Prostate gland (tissue), 2 donors: ENCODE measurements at regions not wholly inside any gene's neighbourhood (a gene's known extent, or its start where the extent isn't known, plus 50 kb on each side); places are given as distances from the start of the nearest gene placed in this dataset.
"Not testable (repeated sequence)": the region's sequence is repeated elsewhere in the genome, so short reads cannot be mapped to it uniquely, and the experiment has no call there.

Experiments used
- DNase-seq: peaks from one replicate; pipeline ENCODE4 v3.0.0-alpha.2; 2019; ENCODE audit warnings: low spot score
- H3K27ac ChIP-seq, 2 donors: fragments of 200-600 bp; sonication (generic); 2 replicates each; pipeline ENCODE4 v1.5.1; 2017 to 2019
- H3K27me3 ChIP-seq: fragments of 200-600 bp; sonication (generic); replicated peaks from 2 replicates; pipeline ENCODE4 v1.5.1; 2019; ENCODE audit not compliant: insufficient read depth
- H3K36me3 ChIP-seq, 2 donors: fragments of 200-600 bp; sonication (generic); 1 replicate in 1 of 2; 2 replicates in 1 of 2; pipeline versions ENCODE4 v1.5.1 to v1.8.1; 2017 to 2019
- H3K4me1 ChIP-seq: fragments of 200-600 bp; sonication (generic); replicated peaks from 2 replicates; pipeline ENCODE4 v1.5.1; 2019
- H3K4me3 ChIP-seq, 2 donors: fragments of 200-600 bp; sonication (generic); 2 replicates each; pipeline ENCODE4 v1.5.1; 2017 to 2019
- H3K9me3 ChIP-seq: fragments of 200-600 bp; sonication (generic); 2 replicates; pipeline ENCODE4 v1.5.1; 2017
- POLR2A ChIP-seq: fragments of 450-650 bp; IDR thresholded peaks from one replicate; pipeline ENCODE4 v1.6.1; 2016; ENCODE audit warnings: antibody characterized with exemption, mild to moderate bottlenecking
- POLR2AphosphoS5 ChIP-seq: sonication (generic); formaldehyde crosslinking; IDR thresholded peaks from one replicate; pipeline ENCODE4 v1.6.1; 2017; ENCODE audit warnings: antibody characterized with exemption
- WGBS: methylation state at CpG from one replicate; pipeline ENCODE4 v1.1.5; 2018; 5-methylcytosine and 5-hydroxymethylcytosine counted together
- intact Hi-C: fragments of 100-400 bp; cut with DNase I; formaldehyde crosslinking; loops from one replicate; pipeline ENCODE4 v1.14.2; 2022
- TF ChIP-seq, protein P1 (sequence below), 4 experiments: fragments of 200-600 bp in 2 of 4; fragments of 450-650 bp in 2 of 4; sonication (generic) in 2 of 4; IDR thresholded peaks; 1 replicate in 3 of 4; 2 replicates in 1 of 4; pipeline ENCODE4 v1.5.1; 2016 to 2019; ENCODE audit warnings: antibody characterized with exemption in 4 of 4, mild to moderate bottlenecking in 2 of 4, moderate library complexity in 2 of 4

DNA sequence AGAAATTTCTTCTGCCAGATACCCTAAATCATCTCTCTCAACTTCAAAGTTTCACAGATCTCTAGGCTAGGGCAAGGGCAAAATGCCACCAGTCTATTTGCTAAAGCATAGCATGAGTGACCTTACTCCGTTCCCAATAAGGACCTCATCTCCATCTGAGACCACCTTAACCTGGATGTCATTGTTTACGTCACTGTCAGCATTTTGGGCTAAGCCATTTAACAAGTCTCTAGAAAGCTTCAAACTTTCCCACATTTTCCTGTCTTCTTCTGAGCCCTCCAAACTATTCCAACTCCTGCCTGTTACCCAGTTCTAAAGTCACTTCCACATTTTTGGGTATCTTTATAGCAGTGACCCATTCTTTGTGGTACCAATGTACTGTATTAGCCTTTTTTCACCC is 259.2 kb upstream of the KITLG start:
- WGBS = 88% methylated on average over 2 of the region's 2 CpGs
- H3K27me3 ChIP-seq = no peaks in the 10 kb centered on the region
- H3K36me3 ChIP-seq = no peaks in the 10 kb centered on the region
- H3K27ac ChIP-seq = no peak overlapping the region
- intact Hi-C loops = loop anchor here (10.0 kb wide), 1 partner anchor 255 kb away; the partner anchor contains the start of gene KITLG
- TF ChIP-seq, protein P1, sequence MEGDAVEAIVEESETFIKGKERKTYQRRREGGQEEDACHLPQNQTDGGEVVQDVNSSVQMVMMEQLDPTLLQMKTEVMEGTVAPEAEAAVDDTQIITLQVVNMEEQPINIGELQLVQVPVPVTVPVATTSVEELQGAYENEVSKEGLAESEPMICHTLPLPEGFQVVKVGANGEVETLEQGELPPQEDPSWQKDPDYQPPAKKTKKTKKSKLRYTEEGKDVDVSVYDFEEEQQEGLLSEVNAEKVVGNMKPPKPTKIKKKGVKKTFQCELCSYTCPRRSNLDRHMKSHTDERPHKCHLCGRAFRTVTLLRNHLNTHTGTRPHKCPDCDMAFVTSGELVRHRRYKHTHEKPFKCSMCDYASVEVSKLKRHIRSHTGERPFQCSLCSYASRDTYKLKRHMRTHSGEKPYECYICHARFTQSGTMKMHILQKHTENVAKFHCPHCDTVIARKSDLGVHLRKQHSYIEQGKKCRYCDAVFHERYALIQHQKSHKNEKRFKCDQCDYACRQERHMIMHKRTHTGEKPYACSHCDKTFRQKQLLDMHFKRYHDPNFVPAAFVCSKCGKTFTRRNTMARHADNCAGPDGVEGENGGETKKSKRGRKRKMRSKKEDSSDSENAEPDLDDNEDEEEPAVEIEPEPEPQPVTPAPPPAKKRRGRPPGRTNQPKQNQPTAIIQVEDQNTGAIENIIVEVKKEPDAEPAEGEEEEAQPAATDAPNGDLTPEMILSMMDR (IDR thresholded peaks at IDR 0.05) = no peak
- no peak for TF ChIP-seq POLR2AphosphoS5
- no peak for TF ChIP-seq POLR2A
- no peak for DNase-seq
- H3K9me3 ChIP-seq = no peaks in the 10 kb centered on the region
- H3K4me1 ChIP-seq = no peaks in the 10 kb centered on the region
- H3K4me3 ChIP-seq = no peak overlapping the region

DNA sequence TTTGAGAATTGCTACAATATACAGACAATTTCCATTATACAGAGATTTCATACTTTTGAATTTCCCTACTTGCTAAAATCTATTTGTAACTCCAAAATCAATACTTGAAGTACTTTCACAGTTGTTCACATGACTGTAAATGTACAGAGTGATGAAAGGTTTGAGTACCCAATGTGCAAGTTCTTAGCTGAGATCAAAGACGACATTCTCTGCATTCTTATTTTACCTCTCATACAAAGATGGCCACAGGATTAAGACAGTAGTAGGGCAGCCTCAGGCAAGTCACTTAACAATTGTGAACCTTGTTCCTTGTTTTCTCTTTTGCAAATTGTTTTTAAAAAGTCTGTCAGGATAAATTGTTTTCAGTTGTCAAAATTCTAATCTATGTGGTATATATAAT is 255.9 kb upstream of the KITLG start:
- H3K27ac ChIP-seq = no peak overlapping the region
- no peak overlapping the region for H3K4me3 ChIP-seq
- no peaks in the 10 kb centered on the region for H3K9me3 ChIP-seq
- H3K36me3 ChIP-seq = no peaks in the 10 kb centered on the region
- intact Hi-C loops = loop anchor here (10.0 kb wide), 1 partner anchor 251 kb away; the partner anchor contains the start of gene KITLG
- H3K27me3 ChIP-seq = no peaks in the 10 kb centered on the region
- no peaks in the 10 kb centered on the region for H3K4me1 ChIP-seq
- WGBS = 53% methylated on average over 1 of the region's 1 CpG
- no peak for DNase-seq
- TF ChIP-seq POLR2AphosphoS5 (no peak), POLR2A (no peak)
- TF ChIP-seq, protein P1 (IDR thresholded peaks at IDR 0.05) = no peak

DNA sequence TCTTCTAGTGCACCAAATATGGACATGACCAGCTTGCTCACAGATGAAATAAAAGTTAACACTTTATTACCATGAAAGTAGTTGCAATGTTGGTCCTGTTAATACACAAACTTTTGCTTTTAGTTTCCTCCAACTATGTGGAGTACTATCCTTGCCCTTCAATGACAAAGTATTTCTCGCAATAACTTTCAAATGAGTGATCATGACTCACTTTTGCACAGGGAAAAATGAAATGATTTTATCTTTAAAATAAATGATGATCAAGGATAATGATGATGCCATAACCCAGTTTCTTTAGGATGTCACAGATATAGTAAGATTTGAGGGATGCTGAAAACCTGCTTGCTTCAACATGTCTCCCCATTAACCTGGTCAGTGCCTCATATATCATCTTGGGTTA is 254.0 kb upstream of the KITLG start:
- TF ChIP-seq POLR2AphosphoS5 (no peak), POLR2A (no peak)
- TF ChIP-seq, protein P1 (IDR thresholded peaks at IDR 0.05) = no peak
- no peaks in the 10 kb centered on the region for H3K9me3 ChIP-seq
- H3K36me3 ChIP-seq = no peaks in the 10 kb centered on the region
- H3K4me3 ChIP-seq = no peak overlapping the region
- WGBS = 84% methylated on average over 1 of the region's 1 CpG
- no peak overlapping the region for H3K27ac ChIP-seq
- no peaks in the 10 kb centered on the region for H3K4me1 ChIP-seq
- H3K27me3 ChIP-seq = no peaks in the 10 kb centered on the region
- intact Hi-C loops = loop anchor here (10.0 kb wide), 1 partner anchor 249 kb away; the partner anchor contains the start of gene KITLG
- no peak for DNase-seq

DNA sequence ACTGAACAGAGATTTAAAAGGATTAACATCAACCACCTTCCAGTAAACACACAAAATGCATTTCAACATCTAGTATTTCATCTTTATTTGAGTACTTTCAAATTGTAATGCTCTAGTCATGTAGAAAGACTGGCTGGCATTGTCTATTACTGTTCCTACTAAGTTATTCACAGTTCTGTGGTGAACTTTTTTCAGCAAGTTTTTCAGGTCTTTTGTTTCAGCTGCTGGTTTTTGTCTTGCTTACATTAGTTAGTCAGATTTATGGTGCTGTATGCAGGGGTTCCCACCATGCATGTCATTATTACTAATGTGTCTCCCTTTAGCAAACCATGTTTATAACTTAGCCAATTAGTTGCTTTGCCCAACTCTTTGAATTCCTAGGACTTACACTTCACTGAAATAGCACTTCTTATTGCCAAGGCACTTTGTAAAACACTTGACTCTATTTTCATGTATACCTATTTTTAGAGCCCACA is 253.4 kb upstream of the KITLG start:
- Histone ChIP-seq H3K36me3 (no peaks in the 10 kb centered on the region), H3K4me3 (no peak overlapping the region), H3K4me1 (no peaks in the 10 kb centered on the region), H3K27ac (no peak overlapping the region), H3K27me3 (no peaks in the 10 kb centered on the region), H3K9me3 (no peaks in the 10 kb centered on the region)
- intact Hi-C loops = loop anchor here (10.0 kb wide), 1 partner anchor 249 kb away; the partner anchor contains the start of gene KITLG
- TF ChIP-seq POLR2AphosphoS5 (no peak), POLR2A (no peak)
- TF ChIP-seq, protein P1 (IDR thresholded peaks at IDR 0.05) = no peak
- no peak for DNase-seq

DNA sequence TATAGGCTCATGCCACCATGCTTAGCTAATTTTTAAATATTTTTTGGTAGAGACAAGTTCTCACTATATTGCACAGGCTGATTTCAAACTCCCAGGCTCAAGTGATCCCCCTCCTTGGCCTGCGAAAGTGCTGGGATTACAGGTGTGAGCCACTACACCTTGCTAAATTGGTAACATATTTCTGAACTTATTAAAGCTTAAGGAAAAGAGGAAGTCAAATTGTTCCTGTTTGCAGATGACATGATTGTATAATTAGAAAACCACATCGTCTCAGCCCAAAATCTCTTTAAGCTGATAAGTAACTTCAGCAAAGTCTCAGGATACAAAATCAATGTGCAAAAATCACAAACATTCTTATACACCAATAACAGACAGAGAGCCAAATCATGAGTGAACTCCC is 248.3 kb upstream of the KITLG start:
- H3K27ac ChIP-seq, H3K4me1 ChIP-seq, H3K9me3 ChIP-seq, DNase-seq, H3K36me3 ChIP-seq, intact Hi-C loops, H3K27me3 ChIP-seq, H3K4me3 ChIP-seq: not testable (repeated sequence)
- WGBS = 84% methylated on average over 2 of the region's 2 CpGs
